KMS-11 (cell line): ENCODE measurements at regions not wholly inside any gene's neighbourhood (a gene's known extent, or its start where the extent isn't known, plus 50 kb on each side); places are given as distances from the start of the nearest gene placed in this dataset.
"Not testable (repeated sequence)": the region's sequence is repeated elsewhere in the genome, so short reads cannot be mapped to it uniquely, and the experiment has no call there.

Experiments
- H2AFZ ChIP-seq: fragments of 200-600 bp; sonication (generic); 2 replicates; pipeline ENCODE4 v1.6.1; 2016; ENCODE audit warnings: antibody characterized with exemption, mixed run types, low read depth
- H3K27ac ChIP-seq: fragments of 200-600 bp; sonication (generic); 2 replicates; pipeline ENCODE4 v1.6.1; 2016; ENCODE audit warnings: mild to moderate bottlenecking, mixed run types
- H3K27me3 ChIP-seq: fragments of 200-600 bp; sonication (generic); 2 replicates; pipeline ENCODE4 v1.6.1; 2017; ENCODE audit warnings: mild to moderate bottlenecking, low read depth, mixed run types, moderate library complexity; ENCODE audit not compliant: insufficient read depth
- H3K36me3 ChIP-seq: fragments of 200-600 bp; sonication (generic); 2 replicates; pipeline ENCODE4 v1.6.1; 2017; ENCODE audit warnings: mild to moderate bottlenecking, mixed run types; ENCODE audit not compliant: insufficient read depth
- H3K4me1 ChIP-seq: fragments of 200-600 bp; sonication (generic); 2 replicates; pipeline ENCODE4 v1.6.1; 2016; ENCODE audit warnings: mild to moderate bottlenecking, low read depth, mixed run types; ENCODE audit not compliant: poor library complexity, severe bottlenecking
- H3K4me2 ChIP-seq: fragments of 200-600 bp; sonication (generic); 2 replicates; pipeline ENCODE4 v1.7.0; 2016; ENCODE audit warnings: mild to moderate bottlenecking, mixed run types
- H3K4me3 ChIP-seq: fragments of 200-600 bp; sonication (generic); IDR thresholded peaks from 2 replicates; pipeline ENCODE4 v1.6.1; 2017; ENCODE audit warnings: low read depth, low read length, mixed read lengths; ENCODE audit not compliant: insufficient read depth
- H3K79me2 ChIP-seq: fragments of 200-600 bp; sonication (generic); 2 replicates; pipeline ENCODE4 v1.6.1; 2016; ENCODE audit warnings: low read depth, mixed run types; ENCODE audit not compliant: insufficient read depth
- H3K9ac ChIP-seq: fragments of 200-600 bp; sonication (generic); 2 replicates; pipeline ENCODE4 v1.6.1; 2016; ENCODE audit warnings: mild to moderate bottlenecking, mixed run types
- H4K20me1 ChIP-seq: fragments of 200-600 bp; sonication (generic); 2 replicates; pipeline ENCODE4 v1.6.1; 2016; ENCODE audit warnings: mild to moderate bottlenecking, mixed run types; ENCODE audit not compliant: insufficient read depth
- TF ChIP-seq, protein P1 (sequence below): fragments of 200-600 bp; sonication (generic); conservative IDR thresholded peaks from 2 replicates; pipeline ENCODE4 v1.6.1; 2017; ENCODE audit warnings: low read depth, mild to moderate bottlenecking, antibody characterized with exemption, low read length, moderate library complexity, mixed read lengths

DNA sequence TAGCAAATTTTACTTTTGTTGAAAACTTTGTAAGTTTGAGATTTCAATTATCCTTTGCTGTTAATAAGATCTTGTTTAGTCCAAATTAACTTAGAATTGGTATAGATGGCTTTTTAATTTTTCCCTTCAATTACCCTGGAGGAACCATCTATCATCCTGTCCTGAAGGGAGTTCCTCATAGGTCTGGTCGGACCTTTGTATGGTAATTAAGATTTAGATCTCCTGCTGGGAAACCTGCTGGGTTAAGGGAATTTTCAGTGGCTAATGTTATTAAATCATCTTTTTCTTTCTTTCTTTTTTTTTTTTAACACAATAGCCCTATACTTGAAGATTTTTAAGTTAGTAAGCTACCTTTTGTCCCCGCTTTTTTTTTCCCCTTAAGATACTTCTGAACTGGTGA lies 63.0 kb upstream of the PRMT8 start:
- Histone ChIP-seq H3K4me1 (no peaks in the 10 kb centered on the region), H3K4me3 (no peak overlapping the region), H3K79me2 (no peaks in the 10 kb centered on the region), H2AFZ (no peak overlapping the region), H3K27ac (no peak overlapping the region), H3K4me2 (no peak overlapping the region), H4K20me1 (no peaks in the 10 kb centered on the region), H3K9ac (no peak overlapping the region), H3K27me3 (no peaks in the 10 kb centered on the region), H3K36me3 (no peaks in the 10 kb centered on the region)
- TF ChIP-seq, protein P1, sequence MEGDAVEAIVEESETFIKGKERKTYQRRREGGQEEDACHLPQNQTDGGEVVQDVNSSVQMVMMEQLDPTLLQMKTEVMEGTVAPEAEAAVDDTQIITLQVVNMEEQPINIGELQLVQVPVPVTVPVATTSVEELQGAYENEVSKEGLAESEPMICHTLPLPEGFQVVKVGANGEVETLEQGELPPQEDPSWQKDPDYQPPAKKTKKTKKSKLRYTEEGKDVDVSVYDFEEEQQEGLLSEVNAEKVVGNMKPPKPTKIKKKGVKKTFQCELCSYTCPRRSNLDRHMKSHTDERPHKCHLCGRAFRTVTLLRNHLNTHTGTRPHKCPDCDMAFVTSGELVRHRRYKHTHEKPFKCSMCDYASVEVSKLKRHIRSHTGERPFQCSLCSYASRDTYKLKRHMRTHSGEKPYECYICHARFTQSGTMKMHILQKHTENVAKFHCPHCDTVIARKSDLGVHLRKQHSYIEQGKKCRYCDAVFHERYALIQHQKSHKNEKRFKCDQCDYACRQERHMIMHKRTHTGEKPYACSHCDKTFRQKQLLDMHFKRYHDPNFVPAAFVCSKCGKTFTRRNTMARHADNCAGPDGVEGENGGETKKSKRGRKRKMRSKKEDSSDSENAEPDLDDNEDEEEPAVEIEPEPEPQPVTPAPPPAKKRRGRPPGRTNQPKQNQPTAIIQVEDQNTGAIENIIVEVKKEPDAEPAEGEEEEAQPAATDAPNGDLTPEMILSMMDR = no peak

DNA sequence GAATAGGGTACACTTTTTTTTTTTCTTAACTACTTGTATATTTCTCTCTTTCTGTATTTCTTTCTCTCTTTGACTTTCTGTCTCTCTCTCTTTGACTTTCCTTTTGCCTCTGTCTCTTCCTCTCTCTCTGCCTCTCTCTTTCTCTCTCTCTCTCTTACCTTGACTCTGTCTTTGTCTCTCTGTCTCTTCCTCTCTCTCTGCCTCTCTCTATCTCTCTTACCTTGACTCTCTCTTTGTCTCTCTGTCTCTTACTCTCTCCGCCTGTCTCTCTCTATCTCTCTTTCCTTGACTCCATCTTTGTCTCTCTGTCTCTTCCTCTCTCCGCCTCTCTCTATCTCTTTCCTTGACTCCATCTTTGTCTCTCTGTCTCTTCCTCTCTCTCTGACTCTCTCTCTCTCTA lies 62.4 kb upstream of the PRMT8 start:
- Histone ChIP-seq H2AFZ (no peak overlapping the region), H3K79me2 (no peaks in the 10 kb centered on the region), H3K36me3 (no peaks in the 10 kb centered on the region), H3K9ac (no peak overlapping the region), H3K27ac (no peak overlapping the region), H3K27me3 (no peaks in the 10 kb centered on the region), H3K4me1 (no peaks in the 10 kb centered on the region), H3K4me2 (no peak overlapping the region), H4K20me1 (no peaks in the 10 kb centered on the region), H3K4me3 (no peak overlapping the region)
- TF ChIP-seq, protein P1 = no peak

DNA sequence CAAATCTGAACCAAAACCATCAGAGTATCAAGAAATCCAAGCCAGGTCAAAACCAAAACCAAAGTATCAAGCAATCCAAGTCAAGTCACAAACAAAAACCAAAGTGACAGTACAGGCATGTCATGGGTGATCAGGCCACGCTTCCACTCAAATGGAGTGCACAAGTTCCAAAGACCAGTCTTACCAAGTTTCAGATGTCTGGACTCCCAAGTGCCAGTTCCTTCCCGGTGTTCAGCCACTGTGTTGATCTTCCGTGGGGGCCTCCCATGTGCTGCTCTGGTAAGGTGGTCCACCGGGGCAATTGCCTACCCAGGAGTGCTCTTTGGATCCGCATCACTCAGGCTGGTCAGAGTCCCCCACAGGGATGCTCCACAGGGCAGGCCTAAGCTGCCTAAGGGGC lies 61.5 kb upstream of the PRMT8 start:
- H3K27me3 ChIP-seq, H3K79me2 ChIP-seq, H3K4me2 ChIP-seq, H3K36me3 ChIP-seq, H2AFZ ChIP-seq, H3K27ac ChIP-seq, H3K9ac ChIP-seq, H3K4me3 ChIP-seq, H4K20me1 ChIP-seq, H3K4me1 ChIP-seq: not testable (repeated sequence)

DNA sequence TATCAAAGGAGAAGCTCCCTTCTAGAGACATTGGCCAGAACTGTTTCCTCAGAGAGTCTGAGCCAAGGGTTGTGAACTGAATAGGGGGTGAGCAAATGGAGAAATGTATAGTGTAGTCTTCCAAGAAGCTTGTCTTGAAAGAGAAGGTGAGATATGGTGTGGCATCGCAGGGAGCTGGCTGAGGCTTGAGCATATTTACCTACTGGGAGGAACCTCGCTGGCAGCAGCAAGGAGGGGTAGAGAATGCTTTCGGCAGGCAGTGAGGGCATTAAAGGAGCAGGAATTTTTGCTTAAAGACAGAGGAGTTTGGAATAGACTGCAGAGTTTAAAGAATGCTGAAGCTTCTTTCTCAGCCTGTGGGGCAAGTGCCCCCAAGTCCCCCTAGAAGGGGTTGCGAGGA lies 59.3 kb upstream of the PRMT8 start:
- Histone ChIP-seq H3K27me3 (no peaks in the 10 kb centered on the region), H3K27ac (no peak overlapping the region), H3K4me2 (no peak overlapping the region), H3K36me3 (no peaks in the 10 kb centered on the region), H3K4me1 (no peaks in the 10 kb centered on the region), H4K20me1 (no peaks in the 10 kb centered on the region), H3K9ac (no peak overlapping the region), H2AFZ (peak overlapping the region; percentile 67; the same call in 1 of the 2 replicates), H3K4me3 (no peak overlapping the region), H3K79me2 (no peaks in the 10 kb centered on the region)
- TF ChIP-seq, protein P1 = no peak

DNA sequence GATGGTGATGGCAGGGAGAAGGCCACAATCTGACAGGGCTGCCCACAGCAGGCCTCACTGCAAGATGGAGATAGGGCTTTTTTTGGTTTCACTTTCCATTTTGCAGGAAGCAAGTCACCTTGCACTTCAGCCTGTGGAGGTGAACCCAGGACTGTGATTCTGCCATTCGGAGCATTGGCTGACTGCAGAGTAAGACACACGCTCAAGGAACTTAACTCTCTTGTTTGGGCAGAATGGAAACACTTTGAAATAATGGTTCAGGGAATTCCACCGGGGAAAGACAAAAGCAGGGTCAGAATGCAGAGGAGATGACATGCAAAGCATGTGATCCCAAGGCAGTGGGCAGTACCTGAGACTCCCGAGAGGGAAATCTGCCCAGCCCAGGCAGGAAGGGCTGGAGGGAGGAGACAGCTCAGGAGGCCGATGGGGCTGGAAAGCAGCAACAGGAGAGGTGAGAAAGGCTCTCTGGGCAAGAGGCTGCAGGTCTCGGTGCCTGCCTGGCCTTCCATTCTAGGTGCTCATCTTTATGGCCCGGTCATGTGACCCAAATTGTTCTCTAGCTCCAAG lies 58.7 kb upstream of the PRMT8 start:
- peak overlapping the region; percentile 67 for H2AFZ ChIP-seq
- H3K27ac ChIP-seq = no peak overlapping the region
- H3K79me2 ChIP-seq = no peaks in the 10 kb centered on the region
- H3K36me3 ChIP-seq = no peaks in the 10 kb centered on the region
- no peak overlapping the region for H3K4me3 ChIP-seq
- TF ChIP-seq, protein P1 = no peak
- H3K27me3 ChIP-seq = no peaks in the 10 kb centered on the region
- no peak overlapping the region for H3K9ac ChIP-seq
- H3K4me1 ChIP-seq = no peaks in the 10 kb centered on the region
- H3K4me2 ChIP-seq = peak overlapping the region; percentile 21; the same call in 1 of the 2 replicates
- no peaks in the 10 kb centered on the region for H4K20me1 ChIP-seq
